Activated CD4-positive, alpha-beta T cell treated with anti-CD3 and anti-CD28 coated beads, Interleukin-2, amount 50 U/mL, for 1 hour (primary cell): ENCODE measurements at regions not wholly inside any gene's neighbourhood (a gene's known extent, or its start where the extent isn't known, plus 50 kb on each side); places are given as distances from the start of the nearest gene placed in this dataset.
"Not testable (repeated sequence)": the region's sequence is repeated elsewhere in the genome, so short reads cannot be mapped to it uniquely, and the experiment has no call there.

ENCODE experiments used
- DNase-seq: peaks from one replicate; pipeline ENCODE4 v3.0.0-alpha.2; 2020

- no peak for DNase-seq
Measured at GRCh38 chr21:35206141-35207125, 157.3 kb upstream of the RUNX1 start.

DNA sequence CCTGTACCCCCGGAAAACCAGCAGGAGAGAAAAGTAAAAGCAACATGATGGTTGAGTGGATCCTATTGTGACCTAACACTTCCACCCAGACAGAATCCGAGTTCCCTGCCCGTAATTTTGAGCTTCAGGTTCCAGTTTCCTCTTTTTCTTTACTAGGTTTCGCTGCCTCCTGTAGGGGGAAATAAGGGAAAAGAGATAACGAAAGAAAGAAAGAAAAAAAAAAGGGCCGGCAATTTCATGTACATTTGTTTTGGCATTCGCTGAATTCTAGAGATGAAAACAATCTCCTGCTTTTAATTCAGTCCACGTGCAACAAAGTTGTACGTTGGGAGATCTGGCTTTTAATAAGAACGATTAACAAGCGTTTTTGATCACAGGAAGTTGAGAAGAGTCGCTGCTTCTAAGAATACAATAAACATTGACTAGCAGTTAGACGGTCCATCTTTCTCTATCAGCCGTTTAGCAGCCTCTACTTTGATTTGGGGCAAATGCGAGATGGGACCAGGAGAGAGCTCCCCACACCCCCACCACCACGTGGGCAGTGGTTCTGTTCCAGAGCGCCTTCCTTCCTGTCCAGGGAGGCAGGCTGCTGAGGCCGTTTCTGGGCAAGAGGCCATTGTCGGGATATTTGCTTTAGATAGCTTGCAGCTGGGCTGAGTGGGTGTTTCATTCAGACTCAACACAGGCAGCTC lies 155.9 kb upstream of the RUNX1 start:
- no peak for DNase-seq

- DNase-seq, result no peak
Measured at GRCh38 chr21:35204125-35204524, 155.0 kb upstream of the RUNX1 start.

DNA sequence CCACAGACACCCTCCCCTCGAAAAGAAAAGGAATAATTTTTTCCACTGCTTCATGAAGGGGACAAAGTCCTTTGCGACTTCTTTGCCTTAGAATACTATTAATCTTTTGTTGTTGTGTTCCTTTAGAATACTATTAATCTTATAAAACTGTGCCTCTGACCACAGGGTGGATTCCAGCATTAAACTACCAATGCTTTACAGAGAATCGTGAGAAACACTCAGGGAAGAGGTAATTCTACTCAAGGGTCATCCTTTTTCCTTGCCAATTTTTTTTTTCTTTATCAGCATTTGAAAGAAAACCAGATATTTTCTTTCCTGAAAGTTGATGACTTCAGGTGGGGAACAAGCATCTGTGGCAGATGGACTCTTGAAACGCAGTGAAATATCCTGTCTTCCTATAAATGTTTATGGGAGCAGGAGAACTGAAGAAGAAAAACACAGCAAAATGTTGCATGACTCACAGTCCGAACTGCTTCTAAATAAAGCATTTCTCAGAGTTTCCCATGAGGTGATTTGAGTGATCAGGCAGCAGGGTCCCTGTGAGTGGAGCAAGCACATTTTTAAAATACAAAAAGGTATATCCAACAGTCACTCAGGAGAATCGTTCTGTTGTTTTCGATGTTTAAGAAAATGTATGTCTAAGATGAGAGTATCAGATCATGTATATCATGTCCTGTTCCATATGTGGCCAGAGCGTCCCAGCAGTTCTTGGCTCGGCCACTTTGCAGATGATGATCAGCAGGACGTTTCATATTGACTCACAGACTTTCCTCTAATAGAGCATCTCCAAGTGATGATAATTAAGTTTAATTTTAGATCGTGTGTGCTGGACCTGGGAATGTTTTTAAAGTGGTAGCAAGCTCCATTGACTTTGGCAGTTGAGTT lies 154.2 kb upstream of the RUNX1 start:
- DNase-seq, result no peak

DNA sequence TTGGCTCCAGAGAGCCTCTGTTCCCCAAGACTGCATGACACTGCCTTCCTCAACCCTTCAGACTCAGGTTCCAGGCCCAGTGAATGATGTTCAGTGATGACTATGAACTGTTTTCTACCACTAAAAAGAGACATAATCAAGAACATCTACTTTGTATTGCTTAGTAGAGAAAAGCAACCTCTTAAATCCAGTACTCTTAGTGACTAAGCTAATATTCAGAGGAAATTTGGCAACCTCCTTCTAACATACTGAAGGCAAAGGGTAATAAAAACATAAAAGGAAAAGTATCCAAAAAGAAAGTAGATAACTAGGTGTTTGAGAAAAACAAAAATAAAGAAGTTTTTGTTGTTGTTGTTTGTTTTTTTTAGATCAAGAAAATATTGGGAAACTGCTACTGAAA lies 153.3 kb upstream of the RUNX1 start:
- DNase-seq, result no peak

- DNase-seq, result no peak
Measured at GRCh38 chr21:35201799-35202198, 152.7 kb upstream of the RUNX1 start.

GRCh38 chr21:35201288-35201687 lies 152.2 kb upstream of the RUNX1 start:
- DNase-seq, result no peak

GRCh38 chr21:35199733-35200015 lies 150.6 kb upstream of the RUNX1 start:
- no peak for DNase-seq

- no peak for DNase-seq
Measured at GRCh38 chr21:35198982-35199732, 150.1 kb upstream of the RUNX1 start.

DNA sequence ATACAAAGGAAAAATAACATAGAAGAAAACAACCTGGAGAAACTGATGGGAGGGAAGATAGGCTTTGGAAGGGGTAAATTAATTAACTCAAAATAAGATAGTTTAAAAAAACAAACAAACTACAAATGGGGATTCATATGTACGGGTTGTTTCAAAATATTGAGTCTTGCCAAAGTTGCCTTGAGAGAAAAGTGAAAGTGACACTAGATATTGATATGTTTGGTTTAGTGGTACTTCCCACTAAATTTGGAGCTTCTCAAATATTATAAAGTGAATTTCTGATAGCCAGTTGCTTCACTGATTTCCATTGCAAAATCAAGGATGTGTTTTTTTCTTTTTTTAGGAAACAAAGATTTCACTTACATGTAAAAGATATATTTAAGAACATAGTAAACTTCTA lies 149.5 kb upstream of the RUNX1 start:
- no peak for DNase-seq

- DNase-seq, result no peak
Measured at GRCh38 chr21:35197992-35198431, 148.9 kb upstream of the RUNX1 start.

GRCh38 chr21:35197191-35197590 lies 148.1 kb upstream of the RUNX1 start:
- no peak for DNase-seq

GRCh38 chr21:35196128-35196527 lies 147.0 kb upstream of the RUNX1 start:
- DNase-seq, result no peak

GRCh38 chr21:35195232-35195631 lies 146.1 kb upstream of the RUNX1 start:
- DNase-seq, result no peak

GRCh38 chr21:35191754-35192153 lies 142.7 kb upstream of the RUNX1 start:
- no peak for DNase-seq

DNA sequence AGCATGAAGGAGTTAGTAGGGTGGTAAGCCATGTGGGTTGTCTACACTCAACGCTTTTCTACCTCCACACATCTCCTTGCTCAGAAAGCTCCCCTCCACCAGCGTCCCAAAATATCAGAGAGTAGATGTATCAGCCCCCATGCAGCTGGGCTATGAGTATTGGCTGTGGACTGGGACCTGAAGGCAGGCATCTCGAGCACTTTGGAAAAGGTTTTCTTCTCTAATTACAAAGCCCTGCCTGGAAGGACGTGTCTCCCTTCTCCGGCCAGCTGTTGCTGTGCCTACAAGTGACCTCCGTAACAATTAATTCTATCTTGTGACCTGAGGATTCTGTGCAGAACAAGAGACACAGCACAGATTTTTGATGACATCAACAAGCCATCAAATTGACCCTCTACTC lies 142.0 kb upstream of the RUNX1 start:
- no peak for DNase-seq

DNA sequence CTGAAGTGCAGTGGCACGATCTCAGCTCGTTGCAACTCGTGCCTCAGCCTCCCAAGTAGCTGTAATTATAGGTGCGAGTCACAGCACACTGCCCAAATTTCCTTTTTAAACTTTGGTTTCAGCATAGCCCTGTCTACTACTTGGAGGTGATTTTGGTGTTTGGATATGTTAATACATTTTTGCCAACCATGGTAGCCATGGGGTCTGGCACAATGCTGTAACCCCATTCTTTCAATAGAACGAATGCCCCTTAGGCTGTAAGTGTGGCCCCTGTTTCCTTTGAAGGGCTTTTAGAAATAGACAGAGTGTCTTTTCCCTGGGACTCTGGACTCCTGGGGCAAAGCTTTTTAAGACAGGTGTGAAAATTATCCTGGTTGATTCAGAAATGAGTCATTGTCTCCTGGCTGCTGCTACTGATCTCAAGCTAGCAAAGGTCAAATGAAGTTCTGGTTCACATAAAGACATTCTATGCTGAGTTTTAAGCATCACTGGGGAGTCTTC lies 141.1 kb upstream of the RUNX1 start:
- no peak for DNase-seq

GRCh38 chr21:35189077-35189863 lies 140.2 kb upstream of the RUNX1 start:
- no peak for DNase-seq

- DNase-seq, result not testable (repeated sequence)
Measured at GRCh38 chr21:35183389-35183788, 134.3 kb upstream of the RUNX1 start.

GRCh38 chr21:35179990-35180540 lies 131.0 kb upstream of the RUNX1 start:
- DNase-seq, result no peak

DNA sequence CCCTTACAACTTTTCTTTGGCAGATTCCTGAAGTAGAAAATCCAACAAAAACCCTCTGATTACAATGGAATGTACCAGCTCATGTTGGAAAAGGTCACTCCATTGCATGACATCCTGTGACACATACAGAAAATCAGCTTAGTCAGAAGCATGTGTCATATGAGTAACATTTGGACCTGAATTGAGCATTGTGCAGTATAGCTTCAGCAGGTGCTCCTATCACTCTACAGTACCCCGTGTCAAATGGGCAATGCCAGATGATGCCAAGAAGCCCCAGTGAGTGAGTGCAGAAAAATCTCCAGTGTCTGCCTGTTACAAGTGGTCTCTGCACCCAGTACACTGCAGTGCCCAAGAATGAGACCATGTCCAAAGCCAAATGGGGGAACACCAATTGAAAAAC lies 129.7 kb upstream of the RUNX1 start:
- DNase-seq, result no peak
